ENCODE measurements at regions not wholly inside any gene's neighbourhood (a gene's known extent, or its start where the extent isn't known, plus 50 kb on each side); places are given as distances from the start of the nearest gene placed in this dataset.

GRCh38 chr18:59041296-59041695 is 98.4 kb upstream of the SEC11C start:
- no peak for TF ChIP-seq POLR2A (IDR thresholded peaks at IDR 0.05)
- TF ChIP-seq, protein P1, sequence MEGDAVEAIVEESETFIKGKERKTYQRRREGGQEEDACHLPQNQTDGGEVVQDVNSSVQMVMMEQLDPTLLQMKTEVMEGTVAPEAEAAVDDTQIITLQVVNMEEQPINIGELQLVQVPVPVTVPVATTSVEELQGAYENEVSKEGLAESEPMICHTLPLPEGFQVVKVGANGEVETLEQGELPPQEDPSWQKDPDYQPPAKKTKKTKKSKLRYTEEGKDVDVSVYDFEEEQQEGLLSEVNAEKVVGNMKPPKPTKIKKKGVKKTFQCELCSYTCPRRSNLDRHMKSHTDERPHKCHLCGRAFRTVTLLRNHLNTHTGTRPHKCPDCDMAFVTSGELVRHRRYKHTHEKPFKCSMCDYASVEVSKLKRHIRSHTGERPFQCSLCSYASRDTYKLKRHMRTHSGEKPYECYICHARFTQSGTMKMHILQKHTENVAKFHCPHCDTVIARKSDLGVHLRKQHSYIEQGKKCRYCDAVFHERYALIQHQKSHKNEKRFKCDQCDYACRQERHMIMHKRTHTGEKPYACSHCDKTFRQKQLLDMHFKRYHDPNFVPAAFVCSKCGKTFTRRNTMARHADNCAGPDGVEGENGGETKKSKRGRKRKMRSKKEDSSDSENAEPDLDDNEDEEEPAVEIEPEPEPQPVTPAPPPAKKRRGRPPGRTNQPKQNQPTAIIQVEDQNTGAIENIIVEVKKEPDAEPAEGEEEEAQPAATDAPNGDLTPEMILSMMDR (IDR thresholded peaks at IDR 0.05): no peak

All from uterus (tissue), 2 donors.